ENCODE measurements at regions not wholly inside any gene's neighbourhood (a gene's known extent, or its start where the extent isn't known, plus 50 kb on each side); places are given as distances from the start of the nearest gene placed in this dataset.

GRCh38 chr9:86997156-86997555 is 49.9 kb upstream of the GAS1 start:
- DNase-seq (ENCODE audit: low read depth) = peak; percentile 39
- no peak overlapping the region for H3K4me3 ChIP-seq (replicated peaks; ENCODE audit: low read depth, low read length)
- TF ChIP-seq CTCF (IDR thresholded peaks at IDR 0.05; ENCODE audit: low read length, missing control alignments) = peak; percentile 30

GRCh38 chr9:86997951-86998350 is 50.6 kb upstream of the GAS1 start:
- no peak for DNase-seq (ENCODE audit: low read depth)
- H3K4me3 ChIP-seq (replicated peaks; ENCODE audit: low read depth, low read length) = no peak overlapping the region
- no peak for TF ChIP-seq CTCF (IDR thresholded peaks at IDR 0.05; ENCODE audit: low read length, missing control alignments)

GRCh38 chr9:87002517-87002916 is 55.2 kb upstream of the GAS1 start:
- H3K4me3 ChIP-seq (replicated peaks; ENCODE audit: low read depth, low read length) = no peak overlapping the region

GRCh38 chr9:87004016-87004415 is 56.7 kb upstream of the GAS1 start:
- no peak for TF ChIP-seq CTCF (IDR thresholded peaks at IDR 0.05; ENCODE audit: low read length, missing control alignments)
- no peak for DNase-seq (ENCODE audit: low read depth)
- H3K4me3 ChIP-seq (replicated peaks; ENCODE audit: low read depth, low read length) = no peak overlapping the region

More at GRCh38 chr9:87002517-87002916, 55.2 kb upstream of the GAS1 start:
- no peak for TF ChIP-seq CTCF (IDR thresholded peaks at IDR 0.05; ENCODE audit: low read length, missing control alignments)
- no peak for DNase-seq (ENCODE audit: low read depth)

- no peak for DNase-seq (ENCODE audit: low read depth)
- no peak overlapping the region for H3K4me3 ChIP-seq (replicated peaks; ENCODE audit: low read depth, low read length)
- no peak for TF ChIP-seq CTCF (IDR thresholded peaks at IDR 0.05; ENCODE audit: low read length, missing control alignments)
These were observed 59.6 kb upstream of the GAS1 start for GRCh38 chr9:87006956-87007355.

- DNase-seq (ENCODE audit: low read depth) = peak; percentile 21
- no peak overlapping the region for H3K4me3 ChIP-seq (replicated peaks; ENCODE audit: low read depth, low read length)
- no peak for TF ChIP-seq CTCF (IDR thresholded peaks at IDR 0.05; ENCODE audit: low read length, missing control alignments)
These were observed 60.5 kb upstream of the GAS1 start for GRCh38 chr9:87007711-87008366.

GRCh38 chr9:87008667-87009066 is 61.4 kb upstream of the GAS1 start:
- TF ChIP-seq CTCF (IDR thresholded peaks at IDR 0.05; ENCODE audit: low read length, missing control alignments) = no peak
- H3K4me3 ChIP-seq (replicated peaks; ENCODE audit: low read depth, low read length) = no peak overlapping the region
- no peak for DNase-seq (ENCODE audit: low read depth)
